Activated naive CD4-positive, alpha-beta T cell treated with anti-CD3 and anti-CD28 coated beads, Interleukin-2, amount 10 ng/mL, durations not matched to agents 7 days and 5 days (primary cell): ENCODE measurements at regions not wholly inside any gene's neighbourhood (a gene's known extent, or its start where the extent isn't known, plus 50 kb on each side); places are given as distances from the start of the nearest gene placed in this dataset.
A peak's percentile ranks its signal among the peaks of the same experiment; 100 is the strongest.

Experiments
- CTCF ChIA-PET: fragments of 350-600 bp; sonication (Branson Sonifier 250); formaldehyde crosslinking; loops from one replicate; lab custom pipeline; 2021; ENCODE audit warnings: antibody characterized with exemption; lab: Charles Lee
- DNase-seq: peaks from one replicate; pipeline ENCODE4 v3.0.0-alpha.2; 2020
- H3K27ac Mint-ChIP-seq: one replicate; pipeline ENCODE4 v1.8.0; 2021; ENCODE audit warnings: mild to moderate bottlenecking, moderate library complexity, mixed read lengths
- H3K27me3 Mint-ChIP-seq: one replicate; pipeline ENCODE4 v1.8.0; 2021; ENCODE audit warnings: mild to moderate bottlenecking, mixed read lengths
- H3K36me3 Mint-ChIP-seq: one replicate; pipeline ENCODE4 v1.8.0; 2021; ENCODE audit warnings: mixed read lengths
- H3K4me1 Mint-ChIP-seq: one replicate; pipeline ENCODE4 v1.8.0; 2021; ENCODE audit warnings: mixed read lengths
- H3K4me3 Mint-ChIP-seq: one replicate; pipeline ENCODE4 v1.8.0; 2021; ENCODE audit warnings: mild to moderate bottlenecking, moderate library complexity, mixed read lengths
- H3K9me3 Mint-ChIP-seq: one replicate; pipeline ENCODE4 v1.8.0; 2021; ENCODE audit warnings: mixed read lengths

DNA sequence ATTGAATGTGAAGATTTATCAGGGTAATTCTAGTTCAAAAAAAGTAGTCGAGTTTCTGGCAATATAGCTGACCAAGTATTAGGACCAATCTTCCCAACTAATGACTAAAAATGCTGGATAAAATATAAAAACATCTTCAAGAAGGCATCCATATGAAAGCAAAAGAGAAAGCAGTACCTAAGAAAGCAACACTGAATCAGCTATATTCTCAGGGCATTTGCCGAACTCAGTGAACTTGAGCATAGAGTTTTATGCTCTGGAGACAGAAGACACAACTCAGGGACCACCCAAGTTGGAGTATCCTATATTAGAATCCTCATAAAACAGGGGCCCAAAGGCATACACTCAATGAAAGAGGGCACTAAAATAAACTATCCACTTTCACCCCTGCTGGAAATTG, 103.7 kb upstream of the HNRNPA3 start:
- no peaks in the 10 kb centered on the region for H3K9me3 Mint-ChIP-seq

GRCh38 chr2:177114712-177115111, 97.9 kb upstream of the HNRNPA3 start:
- no peak for DNase-seq
- Mint-ChIP-seq H3K9me3 (no peaks in the 10 kb centered on the region), H3K4me1 (no peaks in the 10 kb centered on the region), H3K27ac (no peak overlapping the region), H3K36me3 (no peaks in the 10 kb centered on the region), H3K4me3 (no peak overlapping the region), H3K27me3 (peaks cover 3% of the 10 kb centered on the region)
- CTCF ChIA-PET: no interaction called here

More for the DNA sequence above, 103.7 kb upstream of the HNRNPA3 start:
- no peak for DNase-seq
- peaks cover 10% of the 10 kb centered on the region for H3K27me3 Mint-ChIP-seq
- CTCF ChIA-PET: no interaction called here
- no peaks in the 10 kb centered on the region for H3K4me1 Mint-ChIP-seq
- H3K36me3 Mint-ChIP-seq: no peaks in the 10 kb centered on the region
- no peak overlapping the region for H3K4me3 Mint-ChIP-seq
- H3K27ac Mint-ChIP-seq: no peak overlapping the region

GRCh38 chr2:177117755-177118154, 94.8 kb upstream of the HNRNPA3 start:
- no peak for DNase-seq
- peaks cover 6% of the 10 kb centered on the region for H3K27me3 Mint-ChIP-seq
- no peaks in the 10 kb centered on the region for H3K36me3 Mint-ChIP-seq
- H3K27ac Mint-ChIP-seq: no peak overlapping the region
- no peak overlapping the region for H3K4me3 Mint-ChIP-seq
- CTCF ChIA-PET: no interaction called here
- no peaks in the 10 kb centered on the region for H3K4me1 Mint-ChIP-seq
- no peaks in the 10 kb centered on the region for H3K9me3 Mint-ChIP-seq

DNA sequence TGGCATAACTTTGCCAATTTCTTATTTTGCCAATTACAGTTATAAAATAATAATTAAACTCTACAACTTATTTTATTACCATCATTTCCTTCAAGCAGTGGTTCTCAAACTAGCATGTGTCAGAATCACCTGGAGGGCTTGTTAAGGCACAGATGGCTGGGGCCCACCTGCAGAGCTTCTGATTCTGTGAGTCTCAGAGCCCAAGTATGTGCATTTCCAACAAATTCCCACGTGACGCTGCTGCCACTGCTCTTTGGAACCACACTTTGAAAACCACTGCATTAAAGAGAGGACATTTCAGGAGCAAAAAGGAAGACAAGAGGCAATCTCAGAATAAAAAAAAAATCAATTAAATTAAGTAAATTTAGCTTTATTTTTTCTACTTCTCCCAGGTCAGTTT, 94.0 kb upstream of the HNRNPA3 start:
- DNase-seq: no peak
- H3K4me3 Mint-ChIP-seq: no peak overlapping the region
- H3K4me1 Mint-ChIP-seq: no peaks in the 10 kb centered on the region
- CTCF ChIA-PET: no interaction called here
- H3K9me3 Mint-ChIP-seq: no peaks in the 10 kb centered on the region
- peaks cover 11% of the 10 kb centered on the region for H3K27me3 Mint-ChIP-seq
- no peak overlapping the region for H3K27ac Mint-ChIP-seq
- H3K36me3 Mint-ChIP-seq: no peaks in the 10 kb centered on the region

GRCh38 chr2:177119099-177119498, 93.5 kb upstream of the HNRNPA3 start:
- H3K27me3 Mint-ChIP-seq: peaks cover 11% of the 10 kb centered on the region
- H3K36me3 Mint-ChIP-seq: no peaks in the 10 kb centered on the region
- no peak overlapping the region for H3K4me3 Mint-ChIP-seq
- H3K27ac Mint-ChIP-seq: no peak overlapping the region
- CTCF ChIA-PET: no interaction called here
- DNase-seq: no peak
- H3K4me1 Mint-ChIP-seq: no peaks in the 10 kb centered on the region
- H3K9me3 Mint-ChIP-seq: no peaks in the 10 kb centered on the region

GRCh38 chr2:177123048-177123447, 89.5 kb upstream of the HNRNPA3 start:
- H3K27ac Mint-ChIP-seq: no peak overlapping the region
- no peaks in the 10 kb centered on the region for H3K9me3 Mint-ChIP-seq
- CTCF ChIA-PET: no interaction called here
- no peak for DNase-seq
- peaks cover 16% of the 10 kb centered on the region for H3K27me3 Mint-ChIP-seq
- H3K4me3 Mint-ChIP-seq: no peak overlapping the region
- no peaks in the 10 kb centered on the region for H3K36me3 Mint-ChIP-seq
- no peaks in the 10 kb centered on the region for H3K4me1 Mint-ChIP-seq

GRCh38 chr2:177124371-177124770, 88.2 kb upstream of the HNRNPA3 start:
- Mint-ChIP-seq H3K4me1 (no peaks in the 10 kb centered on the region), H3K9me3 (no peaks in the 10 kb centered on the region), H3K27ac (no peak overlapping the region), H3K36me3 (no peaks in the 10 kb centered on the region), H3K4me3 (no peak overlapping the region), H3K27me3 (peaks cover 13% of the 10 kb centered on the region)
- CTCF ChIA-PET: no interaction called here
- DNase-seq: no peak

DNA sequence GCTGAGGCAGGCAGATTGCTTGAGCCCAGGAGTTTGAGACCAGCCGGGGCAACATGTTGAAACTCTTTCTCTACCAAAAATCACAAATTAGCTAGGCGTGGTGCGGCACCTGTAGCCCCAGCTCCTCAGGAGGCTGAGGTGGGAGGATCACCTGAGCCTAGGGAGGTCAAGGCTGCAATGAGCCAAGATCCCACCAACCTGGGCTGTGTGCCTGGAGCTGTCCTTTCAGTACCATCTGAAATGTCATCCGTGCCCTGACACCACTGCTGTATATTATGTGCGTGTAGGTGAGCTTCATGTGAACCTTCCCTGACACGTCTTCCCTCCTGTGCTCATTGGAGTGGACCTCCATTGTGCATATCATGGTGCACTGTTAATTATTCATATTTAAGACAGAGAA, 84.8 kb upstream of the HNRNPA3 start:
- CTCF ChIA-PET: interaction anchor here (0.6 kb wide), 1 partner anchor 210 kb away, joined by 3 read pairs; no protein-coding TSS in a partner anchor
- Mint-ChIP-seq H3K9me3 (no peaks in the 10 kb centered on the region), H3K4me1 (peaks cover 8% of the 10 kb centered on the region), H3K27ac (no peak overlapping the region), H3K27me3 (peaks cover 10% of the 10 kb centered on the region), H3K4me3 (no peak overlapping the region), H3K36me3 (no peaks in the 10 kb centered on the region)
- DNase-seq: no peak

DNA sequence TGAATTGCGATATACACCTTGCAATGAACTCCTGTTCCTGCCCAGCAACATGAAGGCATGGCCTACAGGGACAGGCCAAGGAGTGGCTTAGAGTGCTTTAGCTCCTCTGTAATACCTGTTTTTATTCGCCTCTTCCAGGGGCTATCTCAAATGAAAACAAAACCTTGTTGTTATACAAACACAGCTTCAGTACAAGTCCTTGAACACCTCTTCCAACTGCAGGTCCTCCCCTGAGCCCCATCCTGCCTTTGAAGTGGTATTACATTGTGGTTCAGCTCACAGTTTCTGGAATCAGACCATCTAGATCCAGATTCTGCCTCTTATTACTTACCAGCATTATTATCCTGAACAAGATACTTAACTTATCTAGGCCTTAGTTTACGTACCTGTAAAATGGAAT, 83.0 kb upstream of the HNRNPA3 start:
- no peak overlapping the region for H3K27ac Mint-ChIP-seq
- no peaks in the 10 kb centered on the region for H3K36me3 Mint-ChIP-seq
- no peak overlapping the region for H3K4me3 Mint-ChIP-seq
- H3K27me3 Mint-ChIP-seq: peaks cover 6% of the 10 kb centered on the region
- H3K9me3 Mint-ChIP-seq: no peaks in the 10 kb centered on the region
- DNase-seq: peak; percentile 25
- H3K4me1 Mint-ChIP-seq: peaks cover 8% of the 10 kb centered on the region
- CTCF ChIA-PET: interaction anchor here (0.7 to 1.3 kb wide), 2 partner anchors 10 to 19 kb away, joined by 4 to 5 read pairs; no protein-coding TSS in a partner anchor

- H3K4me3 Mint-ChIP-seq: no peak overlapping the region
- CTCF ChIA-PET: no interaction called here
- H3K9me3 Mint-ChIP-seq: no peaks in the 10 kb centered on the region
- peaks cover 8% of the 10 kb centered on the region for H3K4me1 Mint-ChIP-seq
- DNase-seq: no peak
- H3K27ac Mint-ChIP-seq: no peak overlapping the region
- no peaks in the 10 kb centered on the region for H3K36me3 Mint-ChIP-seq
- H3K27me3 Mint-ChIP-seq: peaks cover 9% of the 10 kb centered on the region
Measured at GRCh38 chr2:177131858-177132257, 80.7 kb upstream of the HNRNPA3 start.

- Mint-ChIP-seq H3K9me3 (no peaks in the 10 kb centered on the region), H3K4me3 (no peak overlapping the region), H3K36me3 (no peaks in the 10 kb centered on the region)
Measured at GRCh38 chr2:177138823-177139222, 73.8 kb upstream of the HNRNPA3 start.

DNA sequence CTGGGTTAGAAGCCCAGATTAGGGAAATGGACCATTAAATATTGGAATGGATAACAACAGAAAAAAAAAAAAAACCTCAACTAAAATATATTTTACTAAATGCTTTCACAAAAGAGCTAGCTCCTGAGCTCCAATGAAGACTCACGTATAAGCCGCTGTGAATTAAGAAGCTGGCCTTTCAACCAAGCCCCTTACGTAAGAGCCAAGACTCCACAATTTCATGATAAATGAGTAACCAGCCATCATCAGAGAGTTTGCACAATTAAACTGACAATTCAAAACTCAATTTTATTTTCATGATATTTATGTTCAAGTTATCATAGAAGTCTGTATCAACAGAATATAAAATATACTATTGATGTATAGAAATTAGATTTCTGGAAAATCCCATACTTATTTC, 70.7 kb upstream of the HNRNPA3 start:
- no peaks in the 10 kb centered on the region for H3K4me1 Mint-ChIP-seq
- no peak overlapping the region for H3K27ac Mint-ChIP-seq
- no peak for DNase-seq
- H3K4me3 Mint-ChIP-seq: no peak overlapping the region
- CTCF ChIA-PET: no interaction called here
- H3K27me3 Mint-ChIP-seq: peaks cover 7% of the 10 kb centered on the region
- no peaks in the 10 kb centered on the region for H3K9me3 Mint-ChIP-seq
- no peaks in the 10 kb centered on the region for H3K36me3 Mint-ChIP-seq

More at GRCh38 chr2:177138823-177139222, 73.8 kb upstream of the HNRNPA3 start:
- H3K27ac Mint-ChIP-seq: no peak overlapping the region
- H3K27me3 Mint-ChIP-seq: peaks cover 15% of the 10 kb centered on the region
- no peak for DNase-seq
- CTCF ChIA-PET: interaction anchor here (1.2 to 4.1 kb wide), 2 partner anchors 9 to 10 kb away, joined by 4 to 21 read pairs; no protein-coding TSS in a partner anchor
- H3K4me1 Mint-ChIP-seq: no peaks in the 10 kb centered on the region

DNA sequence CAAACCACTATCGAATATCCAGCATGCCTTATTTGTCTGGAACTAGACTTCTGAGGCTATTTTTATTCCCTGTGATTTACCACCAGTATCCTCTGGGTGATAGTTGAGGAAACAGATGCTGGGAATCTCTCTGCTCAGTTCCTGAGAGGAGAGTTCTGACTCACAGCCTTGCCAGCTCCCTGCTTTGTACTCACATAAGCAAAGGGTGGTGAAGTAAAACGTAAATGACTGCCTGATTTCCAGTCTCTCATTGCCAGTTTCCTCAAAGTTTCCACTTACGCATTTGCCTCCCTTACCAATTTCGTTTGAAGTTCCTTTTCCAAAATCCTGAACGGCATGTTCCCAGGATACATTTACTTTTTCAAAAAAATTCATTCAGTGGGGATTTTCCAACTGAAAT, 69.2 kb upstream of the HNRNPA3 start:
- H3K9me3 Mint-ChIP-seq: no peaks in the 10 kb centered on the region
- H3K36me3 Mint-ChIP-seq: no peaks in the 10 kb centered on the region
- peaks cover 13% of the 10 kb centered on the region for H3K27me3 Mint-ChIP-seq
- no peak overlapping the region for H3K27ac Mint-ChIP-seq
- H3K4me1 Mint-ChIP-seq: peaks cover 10% of the 10 kb centered on the region
- CTCF ChIA-PET: interaction anchor here (1.6 kb wide), 1 partner anchor 490 kb away, joined by 4 read pairs; no protein-coding TSS in a partner anchor
- no peak for DNase-seq
- H3K4me3 Mint-ChIP-seq: no peak overlapping the region

DNA sequence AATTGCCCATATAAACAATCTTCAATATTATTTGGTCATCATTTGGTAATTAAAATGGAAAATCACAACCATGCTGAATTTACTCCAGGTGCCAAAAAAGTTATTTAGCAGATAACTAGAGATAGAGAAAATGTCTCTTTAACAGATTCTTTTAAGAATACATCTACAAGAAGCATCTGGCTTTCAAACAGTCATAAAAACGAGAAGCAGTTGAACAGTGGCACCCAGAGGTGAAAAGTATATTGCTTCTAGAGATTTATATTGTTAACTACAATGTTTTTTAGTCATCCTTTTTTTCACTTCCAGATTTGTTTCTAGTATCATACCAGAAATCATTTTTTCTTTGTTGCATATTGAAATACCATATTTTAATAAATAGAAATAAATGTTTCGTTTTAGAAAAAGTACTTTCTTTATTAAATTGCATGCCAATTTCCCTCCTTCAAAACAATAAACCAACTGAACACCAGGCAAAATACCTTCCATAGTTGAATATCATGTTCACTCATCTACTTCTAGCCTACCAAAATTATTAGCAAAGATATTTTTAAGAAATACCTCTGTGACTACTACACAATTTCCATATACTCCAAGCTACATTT, 65.4 kb upstream of the HNRNPA3 start:
- peaks cover 34% of the 10 kb centered on the region for H3K27me3 Mint-ChIP-seq
- peak; percentile 29 for DNase-seq

DNA sequence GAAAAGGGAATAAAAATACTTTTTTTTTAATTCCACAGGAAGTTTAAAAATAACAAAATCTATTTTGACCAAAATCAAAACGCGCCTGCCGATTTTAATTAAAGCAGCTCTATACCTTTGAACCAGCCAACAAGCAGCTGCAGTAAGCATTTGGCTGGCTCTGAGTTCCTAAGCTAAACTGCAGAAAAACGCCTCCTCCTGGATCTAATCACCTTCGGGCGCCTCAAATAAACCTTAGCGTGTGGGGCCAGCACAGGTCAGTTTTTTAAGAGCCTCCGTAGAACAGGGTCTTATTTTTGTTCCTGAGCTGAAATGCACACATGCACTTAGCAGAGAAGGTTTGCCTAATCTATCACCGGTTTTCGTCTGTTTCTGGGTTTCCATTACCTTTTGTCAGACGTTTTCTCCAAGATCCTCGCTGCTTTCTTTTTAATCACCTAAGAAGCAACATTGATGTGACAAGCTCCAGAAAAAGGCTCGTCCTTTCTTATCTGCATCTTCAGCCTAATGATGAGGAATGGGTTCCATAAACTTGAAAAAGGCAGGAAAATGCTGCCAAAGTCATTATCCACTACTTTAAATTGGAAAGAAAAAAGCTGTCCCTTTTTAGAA, 64.7 kb upstream of the HNRNPA3 start:
- CTCF ChIA-PET: interaction anchor here (0.6 to 4.4 kb wide), 44 partner anchors 9 to 1023 kb away, joined by 3 to 41 read pairs (median 4); partner anchors contain the start of gene AGPS
- Mint-ChIP-seq H3K4me1 (peaks cover 15% of the 10 kb centered on the region), H3K27me3 (peaks cover 35% of the 10 kb centered on the region), H3K9me3 (no peaks in the 10 kb centered on the region), H3K36me3 (no peaks in the 10 kb centered on the region), H3K27ac (no peak overlapping the region), H3K4me3 (peak overlapping the region; percentile 70)
- DNase-seq: no peak

More for the DNA sequence above, 65.4 kb upstream of the HNRNPA3 start:
- Mint-ChIP-seq H3K36me3 (no peaks in the 10 kb centered on the region), H3K9me3 (no peaks in the 10 kb centered on the region), H3K27ac (no peak overlapping the region), H3K4me1 (peaks cover 15% of the 10 kb centered on the region), H3K4me3 (no peak overlapping the region)
- CTCF ChIA-PET: interaction anchor here (0.7 to 4.4 kb wide), 14 partner anchors 8 to 1008 kb away, joined by 3 to 41 read pairs (median 12); no protein-coding TSS in a partner anchor
